PFSK-1 (cell line): ENCODE measurements at regions not wholly inside any gene's neighbourhood (a gene's known extent, or its start where the extent isn't known, plus 50 kb on each side); places are given as distances from the start of the nearest gene placed in this dataset.

ENCODE experiments used
- POLR2AphosphoS5 ChIP-seq: IDR thresholded peaks from 2 replicates; pipeline ENCODE4 v1.6.1; 2012; ENCODE audit warnings: low read depth, mild to moderate bottlenecking, control low read depth, low read length, moderate library complexity
- TAF1 ChIP-seq: IDR thresholded peaks from 2 replicates; pipeline ENCODE4 v1.6.1; 2012; ENCODE audit warnings: low read length, control low read depth, borderline replicate concordance; ENCODE audit not compliant: insufficient read depth
- TF ChIP-seq, protein P1 (sequence below), 2 experiments: IDR thresholded peaks; 2 replicates each; pipeline versions ENCODE4 v1.6.1 to v1.8.0; 2011 to 2012; ENCODE audit warnings: low read depth in 2 of 2, low read length in 2 of 2, control low read depth in 1 of 2, inconsistent platforms in 1 of 2, mild to moderate bottlenecking in 1 of 2, moderate library complexity in 1 of 2; ENCODE audit not compliant: insufficient read depth in 1 of 2

DNA sequence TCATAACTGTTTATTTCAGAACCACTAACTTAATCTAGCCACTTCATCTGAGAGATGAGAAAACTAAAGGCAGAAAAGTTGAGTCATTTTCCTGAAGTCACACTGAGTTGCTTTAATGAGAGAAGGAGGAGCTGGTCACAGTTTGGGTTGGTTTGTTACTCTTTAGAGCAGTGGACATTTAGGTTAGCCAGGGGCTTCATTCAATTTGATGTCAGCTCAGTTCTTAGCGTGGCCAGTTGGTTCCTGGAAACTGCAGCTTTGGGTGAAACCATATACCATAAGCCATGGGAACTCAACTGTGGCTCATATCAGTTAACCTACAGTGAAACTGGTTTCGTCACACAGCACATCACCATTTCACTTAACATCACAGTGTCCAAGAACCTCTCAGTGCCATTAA lies 59.2 kb upstream of the ADORA2B start:
- TF ChIP-seq POLR2AphosphoS5: no peak
- TF ChIP-seq, protein P1, sequence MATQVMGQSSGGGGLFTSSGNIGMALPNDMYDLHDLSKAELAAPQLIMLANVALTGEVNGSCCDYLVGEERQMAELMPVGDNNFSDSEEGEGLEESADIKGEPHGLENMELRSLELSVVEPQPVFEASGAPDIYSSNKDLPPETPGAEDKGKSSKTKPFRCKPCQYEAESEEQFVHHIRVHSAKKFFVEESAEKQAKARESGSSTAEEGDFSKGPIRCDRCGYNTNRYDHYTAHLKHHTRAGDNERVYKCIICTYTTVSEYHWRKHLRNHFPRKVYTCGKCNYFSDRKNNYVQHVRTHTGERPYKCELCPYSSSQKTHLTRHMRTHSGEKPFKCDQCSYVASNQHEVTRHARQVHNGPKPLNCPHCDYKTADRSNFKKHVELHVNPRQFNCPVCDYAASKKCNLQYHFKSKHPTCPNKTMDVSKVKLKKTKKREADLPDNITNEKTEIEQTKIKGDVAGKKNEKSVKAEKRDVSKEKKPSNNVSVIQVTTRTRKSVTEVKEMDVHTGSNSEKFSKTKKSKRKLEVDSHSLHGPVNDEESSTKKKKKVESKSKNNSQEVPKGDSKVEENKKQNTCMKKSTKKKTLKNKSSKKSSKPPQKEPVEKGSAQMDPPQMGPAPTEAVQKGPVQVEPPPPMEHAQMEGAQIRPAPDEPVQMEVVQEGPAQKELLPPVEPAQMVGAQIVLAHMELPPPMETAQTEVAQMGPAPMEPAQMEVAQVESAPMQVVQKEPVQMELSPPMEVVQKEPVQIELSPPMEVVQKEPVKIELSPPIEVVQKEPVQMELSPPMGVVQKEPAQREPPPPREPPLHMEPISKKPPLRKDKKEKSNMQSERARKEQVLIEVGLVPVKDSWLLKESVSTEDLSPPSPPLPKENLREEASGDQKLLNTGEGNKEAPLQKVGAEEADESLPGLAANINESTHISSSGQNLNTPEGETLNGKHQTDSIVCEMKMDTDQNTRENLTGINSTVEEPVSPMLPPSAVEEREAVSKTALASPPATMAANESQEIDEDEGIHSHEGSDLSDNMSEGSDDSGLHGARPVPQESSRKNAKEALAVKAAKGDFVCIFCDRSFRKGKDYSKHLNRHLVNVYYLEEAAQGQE (IDR thresholded peaks at IDR 0.05; ENCODE audit: insufficient read depth in 1 of 2, low read depth in 2 of 2, low read length in 2 of 2): no peak
- no peak for TF ChIP-seq TAF1
